MM.1S (cell line): ENCODE measurements at regions not wholly inside any gene's neighbourhood (a gene's known extent, or its start where the extent isn't known, plus 50 kb on each side); places are given as distances from the start of the nearest gene placed in this dataset.

Experiments used
- DNase-seq: peaks from one replicate; pipeline ENCODE4 v3.0.0-alpha.2; 2015
- H2AFZ ChIP-seq: fragments of 300-600 bp; sonication (generic); 2 replicates; pipeline ENCODE4 v1.6.0; 2016; ENCODE audit warnings: antibody characterized with exemption, low read length
- H3F3A ChIP-seq: fragments of 300-600 bp; sonication (generic); 2 replicates; pipeline ENCODE4 v1.6.1; 2016; ENCODE audit warnings: mild to moderate bottlenecking, antibody characterized with exemption, low read length, moderate library complexity, mixed read lengths; ENCODE audit not compliant: insufficient read depth
- H3K27ac ChIP-seq: fragments of 300-600 bp; sonication (generic); 2 replicates; pipeline ENCODE4 v1.5.1; 2016; ENCODE audit warnings: mild to moderate bottlenecking, low read length
- H3K27me3 ChIP-seq: fragments of 300-600 bp; sonication (generic); replicated peaks from 2 replicates; pipeline ENCODE4 v1.6.0; 2016; ENCODE audit warnings: low read length; ENCODE audit not compliant: insufficient read depth
- H3K36me3 ChIP-seq: fragments of 300-600 bp; sonication (generic); replicated peaks from 2 replicates; pipeline ENCODE4 v1.6.1; 2016; ENCODE audit warnings: mild to moderate bottlenecking, low read length, mixed read lengths; ENCODE audit not compliant: insufficient read depth
- H3K4me1 ChIP-seq: fragments of 300-600 bp; sonication (generic); 2 replicates; pipeline ENCODE4 v1.6.1; 2016; ENCODE audit warnings: low read length, mixed read lengths
- H3K4me2 ChIP-seq: fragments of 300-600 bp; sonication (generic); 2 replicates; pipeline ENCODE4 v1.6.0; 2016; ENCODE audit warnings: low read depth, low read length
- H3K4me3 ChIP-seq: fragments of 300-600 bp; sonication (generic); 2 replicates; pipeline ENCODE4 v1.5.1; 2016; ENCODE audit warnings: low read length, mixed read lengths
- H3K79me2 ChIP-seq: fragments of 300-600 bp; sonication (generic); 2 replicates; pipeline ENCODE4 v1.6.1; 2016; ENCODE audit warnings: mixed run types, low read length, mixed read lengths
- H3K9ac ChIP-seq: fragments of 300-600 bp; sonication (generic); 2 replicates; pipeline ENCODE4 v1.6.1; 2016; ENCODE audit warnings: low read length, mixed read lengths
- H3K9me2 ChIP-seq: fragments of 300-600 bp; sonication (generic); replicated peaks from 2 replicates; pipeline ENCODE4 v1.6.1; 2016; ENCODE audit warnings: mild to moderate bottlenecking, low read length, mixed read lengths; ENCODE audit not compliant: insufficient read depth
- H3K9me3 ChIP-seq: fragments of 300-600 bp; sonication (generic); replicated peaks from 2 replicates; pipeline ENCODE4 v1.6.1; 2016; ENCODE audit warnings: mild to moderate bottlenecking, low read length, mixed read lengths; ENCODE audit not compliant: insufficient read depth
- H4K20me1 ChIP-seq: fragments of 300-600 bp; sonication (generic); 2 replicates; pipeline ENCODE4 v1.6.1; 2016; ENCODE audit warnings: mild to moderate bottlenecking, low read length, moderate library complexity, mixed read lengths; ENCODE audit not compliant: insufficient read depth
- EZH2 ChIP-seq: fragments of 300-600 bp; sonication (generic); optimal IDR thresholded peaks from 2 replicates; pipeline ENCODE3; 2017; ENCODE audit warnings: low read depth, mild to moderate bottlenecking, antibody characterized with exemption, low read length, mixed read lengths
- EZH2phosphoT487 ChIP-seq: fragments of 300-600 bp; sonication (generic); IDR thresholded peaks from 2 replicates; pipeline ENCODE4 v1.6.1; 2018; ENCODE audit warnings: antibody characterized with exemption, low read length
- TF ChIP-seq, protein P1 (sequence below): fragments of 300-600 bp; sonication (generic); IDR thresholded peaks from 2 replicates; pipeline ENCODE4 v1.5.1; 2016; ENCODE audit warnings: antibody characterized with exemption, low read length, mixed read lengths

DNA sequence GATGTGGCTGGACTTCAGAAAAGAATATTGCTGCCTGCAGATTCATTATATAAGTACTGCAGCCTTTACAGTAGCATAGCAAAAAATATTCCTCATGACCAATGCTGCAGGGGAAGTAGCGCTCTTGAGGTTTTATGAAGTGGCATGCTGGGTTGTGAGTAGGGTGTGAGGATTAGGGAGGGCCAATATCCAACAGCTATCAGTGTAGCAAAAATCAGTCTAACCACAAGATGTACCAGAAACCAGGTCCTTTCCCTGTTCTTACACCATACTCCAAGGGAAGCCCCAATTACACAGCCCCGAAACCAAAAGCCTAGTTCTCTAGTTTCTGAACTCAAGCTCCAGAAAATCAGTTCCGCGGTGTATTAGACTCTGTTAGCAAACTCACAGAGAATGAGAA lies 1082.2 kb upstream of the DDX18 start:
- Histone ChIP-seq H3K27me3 (no peaks in the 10 kb centered on the region), H3K27ac (no peak overlapping the region), H3K9me2 (no peaks in the 10 kb centered on the region), H4K20me1 (no peaks in the 10 kb centered on the region), H3K4me1 (no peaks in the 10 kb centered on the region), H3K4me3 (no peak overlapping the region), H3F3A (no peaks in the 10 kb centered on the region), H3K9me3 (no peaks in the 10 kb centered on the region), H3K9ac (no peak overlapping the region), H2AFZ (no peak overlapping the region), H3K79me2 (no peaks in the 10 kb centered on the region), H3K4me2 (no peak overlapping the region), H3K36me3 (no peaks in the 10 kb centered on the region)
- no peak for DNase-seq
- TF ChIP-seq EZH2phosphoT487 (no peak), EZH2 (no peak)
- TF ChIP-seq, protein P1, sequence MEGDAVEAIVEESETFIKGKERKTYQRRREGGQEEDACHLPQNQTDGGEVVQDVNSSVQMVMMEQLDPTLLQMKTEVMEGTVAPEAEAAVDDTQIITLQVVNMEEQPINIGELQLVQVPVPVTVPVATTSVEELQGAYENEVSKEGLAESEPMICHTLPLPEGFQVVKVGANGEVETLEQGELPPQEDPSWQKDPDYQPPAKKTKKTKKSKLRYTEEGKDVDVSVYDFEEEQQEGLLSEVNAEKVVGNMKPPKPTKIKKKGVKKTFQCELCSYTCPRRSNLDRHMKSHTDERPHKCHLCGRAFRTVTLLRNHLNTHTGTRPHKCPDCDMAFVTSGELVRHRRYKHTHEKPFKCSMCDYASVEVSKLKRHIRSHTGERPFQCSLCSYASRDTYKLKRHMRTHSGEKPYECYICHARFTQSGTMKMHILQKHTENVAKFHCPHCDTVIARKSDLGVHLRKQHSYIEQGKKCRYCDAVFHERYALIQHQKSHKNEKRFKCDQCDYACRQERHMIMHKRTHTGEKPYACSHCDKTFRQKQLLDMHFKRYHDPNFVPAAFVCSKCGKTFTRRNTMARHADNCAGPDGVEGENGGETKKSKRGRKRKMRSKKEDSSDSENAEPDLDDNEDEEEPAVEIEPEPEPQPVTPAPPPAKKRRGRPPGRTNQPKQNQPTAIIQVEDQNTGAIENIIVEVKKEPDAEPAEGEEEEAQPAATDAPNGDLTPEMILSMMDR: no peak

DNA sequence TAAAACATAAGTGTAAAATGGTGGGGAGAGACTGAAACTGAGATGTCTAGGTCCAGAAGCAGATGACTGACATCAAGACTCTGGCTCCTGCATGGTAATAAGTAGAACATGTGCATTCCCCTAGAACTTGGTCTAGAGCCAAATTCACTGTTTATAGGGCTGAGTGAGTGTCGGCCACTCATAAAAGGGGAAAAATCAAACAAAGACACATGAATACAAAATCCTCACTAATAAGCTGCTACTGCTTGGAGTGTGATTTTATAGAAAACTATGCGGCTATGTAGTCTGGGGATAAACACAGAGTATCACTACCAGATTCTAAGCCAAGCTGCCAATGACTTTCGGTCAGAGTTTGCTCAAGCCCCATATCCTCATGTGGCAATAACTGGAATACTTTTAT lies 1080.8 kb upstream of the DDX18 start:
- H3K27ac ChIP-seq: no peak overlapping the region
- H3K4me2 ChIP-seq: no peak overlapping the region
- H3K4me1 ChIP-seq: no peaks in the 10 kb centered on the region
- no peak for TF ChIP-seq EZH2
- TF ChIP-seq, protein P1: no peak
- TF ChIP-seq EZH2phosphoT487: no peak
- no peaks in the 10 kb centered on the region for H3K36me3 ChIP-seq
- H4K20me1 ChIP-seq: no peaks in the 10 kb centered on the region
- no peaks in the 10 kb centered on the region for H3K9me3 ChIP-seq
- H3K4me3 ChIP-seq: no peak overlapping the region
- no peaks in the 10 kb centered on the region for H3F3A ChIP-seq
- DNase-seq: no peak
- no peak overlapping the region for H3K9ac ChIP-seq
- no peaks in the 10 kb centered on the region for H3K27me3 ChIP-seq
- no peaks in the 10 kb centered on the region for H3K79me2 ChIP-seq
- H3K9me2 ChIP-seq: no peaks in the 10 kb centered on the region
- no peak overlapping the region for H2AFZ ChIP-seq

DNA sequence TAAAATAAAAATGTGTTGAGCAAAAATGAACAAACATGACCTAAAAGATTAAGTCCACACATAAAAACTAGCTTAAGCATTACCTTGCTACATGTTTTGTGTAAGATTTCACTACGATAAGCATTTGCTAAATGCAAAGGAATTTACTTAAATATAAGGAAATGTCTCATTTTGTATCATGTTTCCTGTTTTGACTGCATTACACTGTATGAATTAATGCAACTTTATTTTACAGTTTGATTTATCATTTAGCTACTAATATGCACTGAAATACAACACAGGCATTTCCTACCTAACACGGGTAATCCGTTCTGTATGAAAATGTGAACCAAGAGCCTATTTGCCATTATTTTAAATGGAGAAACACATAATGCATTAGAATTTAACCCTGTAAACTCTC lies 1076.5 kb upstream of the DDX18 start:
- no peaks in the 10 kb centered on the region for H3K79me2 ChIP-seq

More for the DNA sequence above, 1076.5 kb upstream of the DDX18 start:
- H3K4me3 ChIP-seq: no peak overlapping the region
- no peaks in the 10 kb centered on the region for H3F3A ChIP-seq
- H3K36me3 ChIP-seq: no peaks in the 10 kb centered on the region
- H3K4me2 ChIP-seq: no peak overlapping the region
- H3K9me3 ChIP-seq: no peaks in the 10 kb centered on the region
- no peak overlapping the region for H3K27ac ChIP-seq
- no peaks in the 10 kb centered on the region for H4K20me1 ChIP-seq
- no peak overlapping the region for H3K9ac ChIP-seq
- TF ChIP-seq EZH2 (no peak), EZH2phosphoT487 (no peak)
- TF ChIP-seq, protein P1: no peak
- H3K9me2 ChIP-seq: no peaks in the 10 kb centered on the region
- no peak for DNase-seq
- H3K27me3 ChIP-seq: no peaks in the 10 kb centered on the region
- no peaks in the 10 kb centered on the region for H3K4me1 ChIP-seq
- no peak overlapping the region for H2AFZ ChIP-seq
